ENCODE measurements at regions not wholly inside any gene's neighbourhood (a gene's known extent, or its start where the extent isn't known, plus 50 kb on each side); places are given as distances from the start of the nearest gene placed in this dataset.

GRCh38 chr11:116472651-116473050, 300.1 kb downstream of the BUD13 start:
- TF ChIP-seq EZH2 (IDR thresholded peaks at IDR 0.05; ENCODE audit: low read length, missing control alignments) = no peak
- no peak for TF ChIP-seq CTCF (conservative IDR thresholded peaks at IDR 0.05 in 1 of 2, IDR thresholded peaks at IDR 0.05 in 1 of 2; ENCODE audit: low read depth in 1 of 2, low read length in 2 of 2)
